Putamen (tissue), 1 donor: ENCODE measurements at regions not wholly inside any gene's neighbourhood (a gene's known extent, or its start where the extent isn't known, plus 50 kb on each side); places are given as distances from the start of the nearest gene placed in this dataset.

ENCODE experiments used
- DNase-seq: peaks from one replicate; pipeline ENCODE4 v3.0.0-alpha.2; 2016; ENCODE audit warnings: low spot score

- DNase-seq: no peak
Observed at GRCh38 chr4:56086073-56086541, 137.4 kb downstream of the CEP135 start.

- no peak for DNase-seq
Observed at GRCh38 chr4:56085275-56085674, 136.5 kb downstream of the CEP135 start.

GRCh38 chr4:56084851-56085250 lies 136.1 kb downstream of the CEP135 start:
- no peak for DNase-seq
